Stimulated activated CD4-positive, alpha-beta T cell treated with anti-CD3 and anti-CD28 coated beads, Interleukin-1b, Interleukin-23, amount 100 ng/mL, for 4 hours (primary cell): ENCODE measurements at regions not wholly inside any gene's neighbourhood (a gene's known extent, or its start where the extent isn't known, plus 50 kb on each side); places are given as distances from the start of the nearest gene placed in this dataset.

Experiments
- DNase-seq, 2 donors: peaks; one replicate each; pipeline ENCODE4 v3.0.0-alpha.2; 2020; ENCODE audit warnings: low read depth in 2 of 2

DNA sequence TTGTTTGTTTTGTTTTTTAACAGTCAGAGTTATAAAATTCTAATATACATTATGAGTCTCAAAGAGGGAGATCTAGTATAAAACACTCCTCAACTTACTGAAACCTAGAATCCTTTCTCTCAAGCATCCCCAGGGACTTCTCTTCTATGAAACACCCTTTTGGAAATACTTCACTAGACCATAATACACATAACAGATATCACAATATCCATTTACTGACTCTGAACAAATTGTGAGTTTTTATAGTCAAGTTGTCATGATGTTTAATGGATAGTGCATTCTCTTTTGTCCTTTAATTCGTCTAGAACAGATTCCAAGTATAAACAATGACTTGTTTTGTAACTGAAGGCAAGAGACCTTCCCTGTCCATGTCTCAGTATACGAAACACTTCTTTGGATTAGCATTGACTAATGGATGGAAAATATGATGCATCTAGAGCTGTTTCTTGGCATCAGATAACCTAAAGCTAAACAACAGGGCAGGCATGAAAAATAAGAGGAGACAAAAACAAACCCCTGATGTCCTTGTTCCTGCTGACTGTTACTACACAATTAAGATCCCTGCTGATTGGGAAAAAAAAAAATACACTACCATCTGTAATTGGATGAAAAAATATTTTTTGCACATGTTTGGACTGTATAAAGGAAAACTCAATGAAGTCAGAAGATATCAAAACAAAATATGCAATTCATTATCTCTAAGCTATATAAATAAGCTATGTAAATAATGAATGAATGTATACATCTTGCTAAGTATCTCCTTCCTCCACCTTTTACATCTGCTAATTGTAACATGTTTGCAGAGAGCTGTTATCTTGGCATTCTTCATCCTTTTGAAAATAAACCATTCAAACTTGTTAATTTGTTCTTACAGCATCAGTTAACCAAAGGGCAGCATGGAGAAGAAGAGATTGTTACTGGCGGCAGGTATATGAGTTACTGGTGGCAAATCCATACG lies 214.2 kb downstream of the LACC1 start:
- no peak for DNase-seq

DNA sequence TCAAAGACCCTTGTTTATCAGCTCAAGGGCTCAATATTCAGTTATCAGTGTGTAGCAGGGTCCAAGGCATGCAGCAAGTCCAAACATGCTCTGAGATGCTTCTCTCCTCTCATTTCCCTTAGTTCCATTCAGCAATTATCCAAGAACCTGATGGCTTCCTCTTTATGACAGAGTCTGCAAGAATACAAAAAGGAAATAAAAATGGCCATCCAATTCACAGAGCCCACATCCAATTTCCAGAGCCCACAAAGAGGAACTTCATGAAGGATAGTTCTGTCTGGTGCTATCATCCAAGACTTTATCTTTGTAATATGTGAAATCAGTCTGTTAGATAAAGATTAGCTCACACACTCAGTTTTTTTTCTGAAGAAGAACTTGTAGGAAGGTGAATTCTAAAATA lies 217.2 kb downstream of the LACC1 start:
- no peak for DNase-seq

GRCh38 chr13:44098559-44098958 lies 218.9 kb downstream of the LACC1 start:
- no peak for DNase-seq

DNA sequence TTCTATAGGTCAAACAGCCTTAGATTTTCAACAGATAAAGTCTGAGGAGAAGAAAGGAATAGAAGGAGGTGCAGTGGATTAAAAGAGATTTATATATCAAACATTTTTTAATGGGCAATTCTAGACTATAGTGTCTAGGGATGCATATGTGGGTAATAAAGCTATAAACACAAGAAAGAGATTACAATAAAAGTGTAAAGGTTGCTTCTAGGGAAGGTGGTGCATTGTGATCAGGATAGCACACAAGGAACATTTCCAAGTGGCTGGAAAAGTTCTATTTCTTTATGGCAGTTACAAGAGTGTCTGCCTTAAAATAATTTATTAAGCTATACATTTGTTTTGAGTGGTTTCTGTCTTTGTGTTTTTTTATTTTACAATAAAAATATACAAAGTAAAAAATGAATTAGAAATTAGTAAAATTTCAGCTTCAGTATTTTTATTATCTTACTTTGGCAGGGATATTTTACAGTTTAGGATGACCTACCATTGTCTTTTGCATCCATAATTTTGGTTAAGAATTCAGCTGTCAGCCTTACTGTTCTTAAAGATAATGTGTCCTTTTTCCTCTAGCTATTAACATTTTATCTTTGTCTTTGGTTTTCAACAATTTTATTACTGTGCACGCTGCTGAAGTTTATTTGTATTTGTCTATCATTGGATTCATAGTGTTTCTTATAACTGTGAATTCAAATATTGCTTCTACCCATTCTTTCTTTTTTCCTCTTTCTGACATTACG lies 221.8 kb downstream of the LACC1 start:
- no peak for DNase-seq

DNA sequence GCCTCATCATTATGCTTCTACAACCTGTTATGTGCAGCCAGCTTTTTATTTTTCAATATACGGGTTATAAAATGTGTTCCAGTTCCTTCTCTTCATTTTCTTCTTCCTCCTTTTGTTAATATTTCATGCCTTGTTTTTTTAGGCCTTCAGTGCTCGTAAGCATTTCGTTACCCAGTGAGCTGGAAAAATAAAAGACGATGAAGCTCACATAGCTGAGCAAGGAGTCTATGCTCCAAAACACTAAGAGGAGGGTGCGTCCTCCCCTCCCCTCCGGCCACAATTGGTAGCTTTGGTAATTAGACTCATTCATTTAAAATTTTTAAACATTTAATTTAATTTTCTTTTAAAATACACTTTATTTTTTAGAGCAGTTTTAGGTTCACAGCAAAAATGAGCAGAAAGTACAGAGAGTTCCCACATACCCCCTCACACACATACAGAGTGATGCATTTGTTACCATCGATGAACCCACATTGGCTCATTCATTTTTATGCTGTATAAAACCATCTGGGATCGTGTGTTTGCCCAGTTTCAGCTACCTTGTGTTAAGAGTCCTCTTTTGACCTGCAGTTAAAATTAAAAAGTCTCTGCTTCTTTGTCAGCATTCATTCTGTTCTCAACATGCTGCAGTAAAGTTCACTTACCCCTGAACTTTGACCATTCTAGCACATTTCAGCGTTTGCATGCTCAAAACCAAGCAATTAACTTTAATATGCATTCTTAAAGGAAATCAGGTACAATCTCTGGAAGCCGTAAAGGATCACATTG lies 223.9 kb downstream of the LACC1 start:
- no peak for DNase-seq

- no peak for DNase-seq
Observed at GRCh38 chr13:44104197-44104490, 224.4 kb downstream of the LACC1 start.

- DNase-seq = no peak
Observed at GRCh38 chr13:44104969-44105368, 225.3 kb downstream of the LACC1 start.

DNA sequence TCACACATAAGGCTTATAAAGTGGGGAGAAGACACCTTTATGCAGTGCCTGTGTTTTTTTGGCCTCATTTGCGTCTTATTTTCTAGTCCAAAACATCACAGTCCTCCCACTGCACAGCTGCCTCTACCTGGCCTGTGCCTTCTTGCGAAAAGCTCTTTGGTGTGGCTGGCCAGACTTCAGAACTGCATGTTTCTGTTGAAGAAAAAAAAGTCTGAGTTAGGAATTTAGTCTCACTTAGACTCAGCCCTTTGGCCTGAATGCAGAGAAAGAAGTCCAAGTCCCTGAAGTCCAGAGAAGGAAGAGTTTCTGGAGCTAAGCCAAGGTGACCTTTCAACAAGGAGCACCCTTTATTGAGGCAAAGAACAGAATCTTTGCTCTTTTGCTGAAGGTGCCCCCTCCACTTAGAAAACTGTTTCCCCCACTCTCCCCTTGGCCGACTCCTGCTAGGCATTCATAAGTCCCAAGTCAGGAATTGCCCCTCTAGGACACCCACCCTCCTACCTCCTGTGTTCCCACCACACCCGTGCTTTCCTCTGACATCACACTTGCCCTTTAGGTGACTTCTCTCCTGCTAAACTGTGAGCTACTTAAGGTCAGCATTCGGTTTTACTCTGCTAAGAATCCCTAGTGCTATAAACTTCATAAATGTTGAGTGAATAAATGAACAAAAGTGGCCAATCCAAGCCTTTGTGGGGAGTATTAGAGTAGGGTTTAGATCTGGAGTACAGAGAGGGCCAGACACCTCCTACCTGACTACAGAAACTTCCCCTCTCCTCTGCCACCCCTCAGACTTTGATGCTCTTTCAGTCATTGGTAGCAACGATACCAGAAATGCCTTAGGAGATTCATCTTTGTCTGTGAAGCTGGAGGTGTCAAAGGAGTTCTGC lies 226.8 kb downstream of the LACC1 start:
- no peak for DNase-seq

- DNase-seq = no peak
Observed at GRCh38 chr13:44107357-44108121, 227.8 kb downstream of the LACC1 start.

- no peak for DNase-seq
Observed at GRCh38 chr13:44108331-44108858, 228.7 kb downstream of the LACC1 start.

GRCh38 chr13:44110091-44110621 lies 230.5 kb downstream of the LACC1 start:
- no peak for DNase-seq

DNA sequence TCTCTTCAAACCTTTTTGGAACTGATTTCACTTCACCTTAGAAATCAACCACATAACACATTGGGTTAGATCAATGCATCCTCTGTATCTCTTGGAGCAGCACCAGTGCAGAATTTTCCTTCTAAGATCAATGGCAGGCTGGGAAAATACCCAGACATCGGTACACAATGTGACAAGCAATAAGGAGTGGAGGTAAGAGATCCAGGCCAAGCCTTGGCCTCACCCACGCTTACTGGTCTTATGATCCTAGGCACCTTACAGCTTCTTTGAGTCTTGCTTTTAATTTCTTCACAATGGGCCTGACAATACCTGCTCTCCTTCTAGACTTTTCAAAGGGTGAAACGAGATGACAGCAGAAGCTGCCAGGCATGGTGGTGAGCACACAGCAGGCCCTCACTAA lies 232.0 kb downstream of the LACC1 start:
- DNase-seq = no peak

GRCh38 chr13:44112700-44113329 lies 233.1 kb downstream of the LACC1 start:
- no peak for DNase-seq

GRCh38 chr13:44116562-44117332 lies 237.0 kb downstream of the LACC1 start:
- no peak for DNase-seq

GRCh38 chr13:44117351-44117750 lies 237.6 kb downstream of the LACC1 start:
- no peak for DNase-seq

- no peak for DNase-seq
Observed at GRCh38 chr13:44117816-44118215, 238.1 kb downstream of the LACC1 start.

DNA sequence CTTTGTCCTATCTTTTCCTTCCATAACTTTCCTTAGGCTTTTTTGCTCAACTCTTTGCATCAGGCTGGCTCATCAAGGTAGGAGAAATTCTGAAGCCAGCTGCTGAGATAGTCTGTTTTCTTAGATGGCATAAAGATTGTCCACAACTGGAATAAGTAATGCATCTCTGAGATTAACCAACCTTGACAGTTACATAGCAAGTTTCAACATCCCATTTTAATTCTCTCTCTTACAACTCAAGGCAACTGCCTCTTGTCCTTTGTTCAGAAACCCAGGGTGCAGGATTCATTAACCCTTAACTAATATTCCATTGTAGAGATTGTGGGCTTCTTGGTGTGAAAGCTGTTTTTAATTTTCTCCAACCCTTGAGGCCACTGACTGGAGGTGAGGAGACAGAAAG lies 239.2 kb downstream of the LACC1 start:
- no peak for DNase-seq

DNA sequence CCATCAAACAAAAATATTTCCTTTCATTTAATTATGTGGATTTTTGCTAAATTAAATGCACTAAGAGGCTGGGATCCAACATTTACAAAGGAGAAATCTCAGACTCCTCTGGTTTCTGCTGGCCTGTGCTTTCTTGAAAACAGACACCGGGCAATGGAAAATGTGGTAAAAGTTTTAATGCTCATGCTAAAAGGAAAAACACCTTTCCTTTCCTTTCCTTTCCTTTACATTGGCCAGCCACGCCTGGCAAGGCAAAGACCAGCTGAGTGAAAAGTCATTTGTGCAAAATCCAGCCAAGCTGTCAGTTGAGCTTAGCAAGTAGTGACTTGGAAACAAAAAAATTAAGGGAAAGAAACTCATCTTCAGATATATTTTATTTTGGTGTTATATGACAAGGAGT lies 240.3 kb downstream of the LACC1 start:
- no peak for DNase-seq
